ENCODE measurements at regions not wholly inside any gene's neighbourhood (a gene's known extent, or its start where the extent isn't known, plus 50 kb on each side); places are given as distances from the start of the nearest gene placed in this dataset.
"Not testable (repeated sequence)": the region's sequence is repeated elsewhere in the genome, so short reads cannot be mapped to it uniquely, and the experiment has no call there.

DNA sequence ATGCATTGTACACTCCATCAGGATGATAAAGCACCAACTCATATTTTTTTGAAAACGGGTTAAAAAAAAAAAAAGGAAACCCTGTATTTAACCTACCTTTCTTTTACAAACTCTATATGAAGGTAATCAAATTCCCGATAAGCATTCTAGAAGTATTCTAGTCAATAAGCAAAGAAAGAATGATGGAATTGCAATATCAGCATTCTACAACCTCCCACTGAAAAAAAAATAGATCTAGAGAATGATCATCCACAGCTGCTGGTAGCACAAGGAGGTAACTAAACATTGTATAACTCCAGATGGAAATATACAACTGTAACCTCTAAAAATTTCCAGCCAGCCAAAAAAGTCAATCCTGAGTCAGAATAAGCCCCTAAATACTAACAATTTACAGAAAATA, 95.3 kb upstream of the DCC start:
- H3K27ac ChIP-seq (ENCODE audit: low read depth in 1 of 2, low read length in 2 of 2), result no peak overlapping the region
- no peaks in the 10 kb centered on the region for H3K36me3 ChIP-seq (ENCODE audit: insufficient read depth, low read length)
- Mint-ChIP-seq H3K27me3 (no peaks in the 10 kb centered on the region), H3K36me3 (ENCODE audit: low read depth) (no peaks in the 10 kb centered on the region), H3K27ac (no peak overlapping the region), H3K9me3 (peaks cover 2% of the 10 kb centered on the region), H3K4me1 (ENCODE audit: low read depth) (no peaks in the 10 kb centered on the region), H3K4me3 (no peak overlapping the region)
- ChIA-PET POLR2A (no interaction called here), CTCF (no interaction called here)
- TF ChIP-seq, protein P1, sequence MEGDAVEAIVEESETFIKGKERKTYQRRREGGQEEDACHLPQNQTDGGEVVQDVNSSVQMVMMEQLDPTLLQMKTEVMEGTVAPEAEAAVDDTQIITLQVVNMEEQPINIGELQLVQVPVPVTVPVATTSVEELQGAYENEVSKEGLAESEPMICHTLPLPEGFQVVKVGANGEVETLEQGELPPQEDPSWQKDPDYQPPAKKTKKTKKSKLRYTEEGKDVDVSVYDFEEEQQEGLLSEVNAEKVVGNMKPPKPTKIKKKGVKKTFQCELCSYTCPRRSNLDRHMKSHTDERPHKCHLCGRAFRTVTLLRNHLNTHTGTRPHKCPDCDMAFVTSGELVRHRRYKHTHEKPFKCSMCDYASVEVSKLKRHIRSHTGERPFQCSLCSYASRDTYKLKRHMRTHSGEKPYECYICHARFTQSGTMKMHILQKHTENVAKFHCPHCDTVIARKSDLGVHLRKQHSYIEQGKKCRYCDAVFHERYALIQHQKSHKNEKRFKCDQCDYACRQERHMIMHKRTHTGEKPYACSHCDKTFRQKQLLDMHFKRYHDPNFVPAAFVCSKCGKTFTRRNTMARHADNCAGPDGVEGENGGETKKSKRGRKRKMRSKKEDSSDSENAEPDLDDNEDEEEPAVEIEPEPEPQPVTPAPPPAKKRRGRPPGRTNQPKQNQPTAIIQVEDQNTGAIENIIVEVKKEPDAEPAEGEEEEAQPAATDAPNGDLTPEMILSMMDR (IDR thresholded peaks at IDR 0.05), result no peak
- no peaks in the 10 kb centered on the region for H3K4me1 ChIP-seq (ENCODE audit: insufficient read depth, low read length)
- no peaks in the 10 kb centered on the region for H3K27me3 ChIP-seq (ENCODE audit: control insufficient read depth in 1 of 2, insufficient read depth in 2 of 2, low read length in 2 of 2)
- peaks cover 0 to 5% of the 10 kb centered on the region in 2 experiments for H3K9me3 ChIP-seq (ENCODE audit: control insufficient read depth in 1 of 2, insufficient read depth in 1 of 2, low read length in 2 of 2)
- no peak for DNase-seq
- intact Hi-C loops (cut with DNase I, micrococcal nuclease), result no loop called here
- ATAC-seq (ENCODE audit: poor library complexity), result no peak
- H3K4me3 ChIP-seq (ENCODE audit: low read length), result no peak overlapping the region

DNA sequence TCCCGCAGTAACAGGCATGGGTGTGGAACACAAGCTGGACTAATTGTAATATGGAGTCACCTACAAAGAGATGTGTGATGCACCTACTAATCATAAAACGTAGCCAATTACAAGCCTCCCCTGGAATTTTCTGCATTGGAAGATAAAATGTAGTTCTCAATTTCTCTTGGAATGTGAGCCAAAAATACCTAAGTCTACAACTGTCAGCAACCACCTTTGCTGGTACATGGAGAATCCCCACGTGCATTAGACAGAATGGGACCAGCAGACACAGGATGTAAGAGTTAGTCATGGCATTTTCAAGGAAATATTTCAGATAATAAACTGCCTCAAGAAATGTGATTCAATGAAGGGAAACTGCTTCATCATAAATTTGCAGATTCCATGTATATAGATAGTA, 85.6 kb upstream of the DCC start:
- POLR2A ChIA-PET, result no interaction called here
- Histone ChIP-seq H3K4me1 (ENCODE audit: insufficient read depth, low read length) (no peaks in the 10 kb centered on the region), H3K4me3 (ENCODE audit: low read length) (no peak overlapping the region), H3K9me3 (ENCODE audit: control insufficient read depth in 1 of 2, insufficient read depth in 1 of 2, low read length in 2 of 2) (no peaks in the 10 kb centered on the region), H3K27me3 (ENCODE audit: control insufficient read depth in 1 of 2, insufficient read depth in 2 of 2, low read length in 2 of 2) (no peaks in the 10 kb centered on the region), H3K27ac (ENCODE audit: low read depth in 1 of 2, low read length in 2 of 2) (no peak overlapping the region), H3K36me3 (ENCODE audit: insufficient read depth, low read length) (no peaks in the 10 kb centered on the region)
- Mint-ChIP-seq H3K4me3 (no peak overlapping the region), H3K9me3 (peaks cover 4% of the 10 kb centered on the region), H3K36me3 (ENCODE audit: low read depth) (no peaks in the 10 kb centered on the region), H3K4me1 (ENCODE audit: low read depth) (no peaks in the 10 kb centered on the region), H3K27ac (no peak overlapping the region), H3K27me3 (no peaks in the 10 kb centered on the region)
- TF ChIP-seq, protein P1 (IDR thresholded peaks at IDR 0.05), result no peak
- no peak for ATAC-seq (ENCODE audit: poor library complexity)
- no peak for DNase-seq
- CTCF ChIA-PET, result no interaction called here
- intact Hi-C loops (cut with DNase I, micrococcal nuclease), result no loop called here

DNA sequence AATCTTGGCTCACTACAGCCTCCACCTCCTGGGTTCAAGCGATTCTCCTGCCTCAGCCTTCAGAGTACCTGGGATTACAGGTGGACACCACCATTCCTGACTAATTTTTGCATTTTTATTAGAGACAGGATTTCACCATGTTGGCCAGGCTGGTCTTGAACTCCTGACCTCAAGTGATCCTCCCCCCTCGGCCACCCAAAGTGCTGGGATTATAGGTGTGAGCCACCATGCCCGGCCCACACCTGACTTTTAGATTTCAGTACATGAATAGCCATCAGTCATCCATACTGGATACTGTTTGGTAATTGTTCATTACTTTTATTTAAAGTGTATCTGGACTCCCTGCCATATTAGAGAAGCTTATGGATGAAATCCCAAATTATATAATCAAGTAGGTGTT, 82.6 kb upstream of the DCC start:
- H3K4me3 ChIP-seq (ENCODE audit: low read length); POLR2A ChIA-PET; H3K27ac ChIP-seq (ENCODE audit: low read depth in 1 of 2, low read length in 2 of 2); intact Hi-C loops (cut with DNase I, micrococcal nuclease); H3K27me3 ChIP-seq (ENCODE audit: control insufficient read depth in 1 of 2, insufficient read depth in 2 of 2, low read length in 2 of 2); ATAC-seq (ENCODE audit: poor library complexity); H3K36me3 ChIP-seq (ENCODE audit: insufficient read depth, low read length); H3K27me3 Mint-ChIP-seq; H3K9me3 ChIP-seq (ENCODE audit: control insufficient read depth in 1 of 2, insufficient read depth in 1 of 2, low read length in 2 of 2); H3K4me3 Mint-ChIP-seq; H3K9me3 Mint-ChIP-seq; H3K27ac Mint-ChIP-seq; DNase-seq; H3K4me1 Mint-ChIP-seq (ENCODE audit: low read depth); H3K36me3 Mint-ChIP-seq (ENCODE audit: low read depth); CTCF ChIA-PET; H3K4me1 ChIP-seq (ENCODE audit: insufficient read depth, low read length): not testable (repeated sequence)

DNA sequence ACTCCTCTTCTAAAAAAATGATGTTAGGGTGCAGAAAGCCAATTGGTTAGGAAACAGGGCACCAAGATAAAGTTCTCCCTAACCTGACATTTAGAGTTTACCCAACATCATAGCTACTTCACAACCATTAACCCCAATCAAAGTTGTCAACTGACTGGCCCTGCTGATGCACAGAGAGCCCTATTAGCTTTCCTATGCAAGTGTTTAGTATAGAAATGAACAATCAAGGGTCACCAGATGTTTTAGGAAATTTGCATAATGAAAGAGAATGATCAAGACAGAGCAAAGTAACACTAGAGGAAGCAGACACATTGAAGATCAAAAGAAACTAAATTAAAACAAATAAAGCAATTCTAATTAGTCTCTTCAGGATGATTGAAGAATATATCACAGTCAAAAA, 64.2 kb upstream of the DCC start:
- ATAC-seq (ENCODE audit: poor library complexity) (no peak), DNase-seq (no peak)
- no peaks in the 10 kb centered on the region for H3K27me3 Mint-ChIP-seq
- Histone ChIP-seq H3K4me3 (ENCODE audit: low read length) (no peak overlapping the region), H3K27me3 (ENCODE audit: control insufficient read depth in 1 of 2, insufficient read depth in 2 of 2, low read length in 2 of 2) (no peaks in the 10 kb centered on the region), H3K4me1 (ENCODE audit: insufficient read depth, low read length) (no peaks in the 10 kb centered on the region), H3K27ac (ENCODE audit: low read depth in 1 of 2, low read length in 2 of 2) (no peak overlapping the region), H3K36me3 (ENCODE audit: insufficient read depth, low read length) (no peaks in the 10 kb centered on the region), H3K9me3 (ENCODE audit: control insufficient read depth in 1 of 2, insufficient read depth in 1 of 2, low read length in 2 of 2) (no peaks in the 10 kb centered on the region)
- H3K4me3 Mint-ChIP-seq, result no peak overlapping the region
- CTCF ChIA-PET, result no interaction called here
- TF ChIP-seq, protein P1 (IDR thresholded peaks at IDR 0.05), result no peak
- intact Hi-C loops (cut with DNase I, micrococcal nuclease), result no loop called here
- no peaks in the 10 kb centered on the region for H3K4me1 Mint-ChIP-seq (ENCODE audit: low read depth)
- no peaks in the 10 kb centered on the region for H3K36me3 Mint-ChIP-seq (ENCODE audit: low read depth)
- H3K9me3 Mint-ChIP-seq, result peaks cover 2% of the 10 kb centered on the region
- no peak overlapping the region for H3K27ac Mint-ChIP-seq
- POLR2A ChIA-PET, result no interaction called here

Measured in CD4-positive, alpha-beta T cell (primary cell).